ENCODE measurements at regions not wholly inside any gene's neighbourhood (a gene's known extent, or its start where the extent isn't known, plus 50 kb on each side); places are given as distances from the start of the nearest gene placed in this dataset.

DNA sequence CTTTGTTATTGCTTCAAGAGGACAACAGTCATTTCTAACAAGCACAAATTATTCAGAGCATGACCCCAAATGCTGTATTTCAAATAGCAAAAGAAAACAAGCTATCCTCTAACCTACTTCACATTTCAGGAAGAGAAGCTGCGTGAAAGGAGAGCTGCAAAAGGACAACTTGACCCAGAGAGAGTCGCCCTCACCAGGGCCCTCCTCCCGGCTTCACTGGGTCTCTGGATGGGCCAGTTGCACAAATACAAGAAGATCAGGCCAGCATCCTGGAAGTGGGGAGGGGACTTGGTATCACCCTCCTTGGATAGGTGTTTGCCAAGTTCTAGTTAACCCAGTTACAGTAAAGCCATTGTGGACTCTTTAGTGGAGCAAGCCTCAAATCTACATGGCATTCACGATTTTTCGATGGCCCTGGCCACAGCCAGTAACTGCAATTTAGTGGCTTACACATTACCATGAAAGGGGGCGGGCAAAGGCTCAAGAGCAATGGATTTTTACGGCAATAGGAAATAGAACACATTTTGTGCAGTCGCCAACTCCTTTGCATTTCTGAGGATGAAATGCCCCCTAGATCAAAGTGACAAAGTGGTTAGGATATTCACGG is 166.9 kb upstream of the DIO2 start:
- no peak for DNase-seq

DNA sequence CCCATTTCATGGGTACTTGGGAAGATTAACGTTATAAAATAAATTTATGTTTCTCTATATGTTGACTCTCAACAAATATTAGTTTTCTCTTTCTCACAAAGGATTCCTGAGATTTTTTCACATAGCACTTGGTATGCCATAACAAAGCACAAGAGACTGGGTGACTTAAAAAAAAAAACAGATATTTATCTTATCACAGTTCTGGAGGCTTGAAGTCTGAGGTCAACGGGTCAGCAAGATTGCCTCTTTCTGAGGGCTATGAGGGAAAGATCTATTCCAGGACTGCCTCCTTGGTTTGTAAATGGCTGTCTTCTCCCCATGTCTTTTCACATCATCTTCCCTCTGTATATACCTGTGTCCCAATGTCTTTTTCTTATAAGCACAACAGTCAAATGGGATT is 153.5 kb upstream of the DIO2 start:
- no peak for DNase-seq

DNA sequence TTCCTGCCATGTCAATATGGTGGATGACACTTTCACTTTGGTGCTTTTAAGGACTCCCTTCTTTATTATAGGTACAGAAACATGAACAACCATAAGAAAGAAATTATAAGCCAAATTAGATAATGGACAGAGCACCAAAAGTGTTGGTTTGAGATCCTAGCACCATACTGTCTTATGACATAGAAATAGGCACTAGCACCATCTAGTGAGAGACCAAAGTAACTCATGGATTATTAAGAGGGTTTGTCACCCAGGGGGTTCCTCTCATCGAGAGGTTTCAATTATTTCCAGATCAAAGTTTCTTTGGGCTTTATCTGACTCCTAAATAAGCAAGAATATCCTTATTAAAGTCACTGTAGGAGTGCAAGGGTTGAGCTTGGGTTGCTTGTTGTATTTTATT is 153.0 kb upstream of the DIO2 start:
- DNase-seq: no peak

DNA sequence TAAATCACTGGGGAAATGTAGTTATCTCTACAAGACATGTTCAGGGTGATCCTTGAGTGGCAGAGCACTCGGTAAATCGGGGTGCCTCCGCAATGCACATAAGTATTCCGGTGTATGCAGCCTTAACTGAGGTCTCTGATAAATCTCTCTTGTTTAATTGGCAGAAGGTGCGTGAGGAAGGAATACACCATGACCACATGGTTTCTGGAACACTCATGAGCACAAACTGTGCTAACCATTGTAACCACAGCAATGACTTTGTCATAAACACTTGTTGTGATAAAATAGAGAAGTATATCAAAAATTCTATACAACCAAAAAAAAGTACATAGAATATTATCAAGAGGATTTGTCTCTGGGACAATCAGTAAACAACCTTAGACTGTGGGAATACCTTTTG is 146.8 kb upstream of the DIO2 start:
- no peak for DNase-seq

DNA sequence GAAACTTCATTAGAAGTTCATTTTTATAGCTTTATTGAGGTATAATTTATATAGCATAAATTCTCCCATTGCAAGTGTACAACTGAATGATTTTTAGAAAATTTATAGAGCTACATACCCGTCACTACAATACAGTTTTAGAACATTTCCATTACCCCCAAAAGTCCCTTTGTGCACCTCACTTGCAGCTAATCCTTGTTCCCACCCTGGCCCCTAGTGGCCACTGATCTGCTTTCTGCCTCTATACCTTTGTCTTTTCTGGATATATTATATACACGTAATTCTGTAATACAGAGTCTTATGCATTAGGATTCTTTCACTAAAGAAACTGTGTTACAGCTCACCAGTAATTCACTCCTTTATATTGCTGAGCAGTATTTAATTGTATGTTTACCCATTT is 145.1 kb upstream of the DIO2 start:
- DNase-seq: no peak

DNA sequence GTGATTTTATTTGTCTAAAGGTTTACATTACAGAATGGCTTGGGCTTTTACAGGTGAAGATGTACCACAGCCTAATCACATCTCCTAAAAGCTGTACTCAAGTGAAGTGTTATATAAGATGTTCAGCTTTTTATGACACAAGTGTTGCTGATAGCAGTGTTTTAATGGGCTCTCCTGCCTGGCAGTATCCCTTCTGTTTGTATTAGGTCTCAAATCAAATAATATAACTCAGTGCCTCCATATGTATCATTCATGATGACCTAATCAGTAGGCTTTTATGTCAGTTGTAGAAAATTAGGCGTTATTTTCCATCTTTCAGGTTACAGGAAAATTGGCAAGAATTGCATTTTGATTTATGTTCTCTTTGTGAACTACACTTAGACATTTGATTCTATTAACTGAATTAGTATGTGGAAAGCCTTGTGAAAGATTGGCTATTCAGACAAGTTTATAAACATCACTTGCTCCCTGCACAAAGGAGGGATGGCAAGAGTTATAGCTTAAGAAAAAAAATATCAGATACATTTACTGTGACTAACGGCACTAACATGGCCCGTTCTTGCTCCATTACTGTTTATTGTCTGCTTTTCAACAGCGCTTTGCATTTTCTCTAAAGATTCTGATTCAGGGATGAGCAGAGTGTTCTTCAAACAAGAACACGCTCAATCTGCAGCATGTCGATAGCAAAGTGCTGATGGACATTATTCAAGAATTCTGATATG is 143.7 kb upstream of the DIO2 start:
- no peak for DNase-seq

DNA sequence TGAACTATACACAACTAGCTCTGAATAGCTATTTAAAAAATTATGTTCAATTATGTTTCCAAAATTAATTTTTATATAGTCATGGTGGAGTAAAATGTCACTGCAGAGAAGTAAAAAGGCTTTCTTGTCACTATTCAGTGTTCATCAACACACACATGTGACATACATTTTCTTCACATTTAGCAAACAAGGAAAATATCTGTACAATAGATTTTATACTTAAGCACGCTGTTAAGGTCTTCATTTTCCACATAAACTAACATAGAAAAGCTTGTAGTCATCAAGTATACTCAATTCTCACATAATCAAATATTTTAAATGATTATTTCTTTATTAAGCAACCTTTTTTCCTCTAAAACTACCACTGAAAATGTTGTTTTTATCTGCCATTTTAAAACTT is 141.2 kb upstream of the DIO2 start:
- no peak for DNase-seq

DNA sequence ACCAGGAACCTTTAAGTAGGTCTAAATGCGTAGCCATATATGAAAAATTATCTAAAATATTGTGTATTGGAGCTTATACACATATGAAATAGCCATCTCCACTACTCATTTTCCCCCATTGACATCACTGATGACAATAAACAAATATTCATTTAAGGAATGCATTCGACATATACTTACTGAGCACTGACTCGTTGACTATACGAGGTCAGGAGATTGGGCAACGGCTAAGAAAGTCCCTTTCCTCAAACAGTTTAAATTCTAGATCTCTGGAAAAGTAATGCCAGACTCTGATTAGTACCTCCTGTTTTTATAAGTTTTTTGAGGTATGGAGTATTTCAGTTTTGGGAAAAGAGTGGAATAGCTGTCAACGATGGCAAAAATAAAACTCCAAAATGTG is 139.4 kb upstream of the DIO2 start:
- no peak for DNase-seq

DNA sequence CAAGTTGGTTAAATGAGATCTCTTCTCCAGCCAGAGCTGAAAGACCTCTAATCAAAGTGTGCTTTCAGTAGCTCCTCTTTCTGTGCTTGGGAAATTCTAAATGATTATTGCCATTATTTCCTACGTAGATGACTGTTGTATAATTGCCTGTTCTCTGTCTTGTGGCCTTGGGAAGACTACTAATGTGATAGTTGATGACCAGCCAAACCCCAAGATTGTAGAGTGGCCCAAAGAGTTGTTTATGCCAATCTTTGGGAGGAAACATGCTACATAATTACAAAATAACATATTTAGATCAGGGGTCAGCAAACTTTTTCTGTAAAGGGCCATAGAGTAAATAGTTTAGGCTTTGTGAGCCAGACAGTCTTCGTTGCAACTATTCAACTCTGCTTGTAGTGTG is 135.1 kb upstream of the DIO2 start:
- DNase-seq: no peak

DNA sequence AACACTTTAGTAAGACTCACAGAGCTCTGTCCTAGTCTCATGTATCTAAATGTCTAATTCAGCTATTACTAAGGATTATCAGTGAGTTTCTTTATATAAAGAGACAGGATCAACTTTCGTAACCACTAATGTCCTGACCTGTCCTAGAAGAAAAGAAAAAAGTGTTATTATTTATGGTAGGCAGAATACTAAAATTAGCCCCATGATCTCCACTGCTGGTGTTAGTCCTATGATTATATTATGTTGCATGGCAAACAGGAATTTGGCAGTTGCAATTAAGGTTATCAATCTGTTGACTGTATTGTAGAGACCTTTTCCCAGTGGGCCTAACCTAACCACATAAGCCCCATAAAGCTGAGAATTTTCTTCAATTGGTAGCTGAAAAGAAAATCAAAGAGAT is 132.9 kb upstream of the DIO2 start:
- DNase-seq: no peak

DNA sequence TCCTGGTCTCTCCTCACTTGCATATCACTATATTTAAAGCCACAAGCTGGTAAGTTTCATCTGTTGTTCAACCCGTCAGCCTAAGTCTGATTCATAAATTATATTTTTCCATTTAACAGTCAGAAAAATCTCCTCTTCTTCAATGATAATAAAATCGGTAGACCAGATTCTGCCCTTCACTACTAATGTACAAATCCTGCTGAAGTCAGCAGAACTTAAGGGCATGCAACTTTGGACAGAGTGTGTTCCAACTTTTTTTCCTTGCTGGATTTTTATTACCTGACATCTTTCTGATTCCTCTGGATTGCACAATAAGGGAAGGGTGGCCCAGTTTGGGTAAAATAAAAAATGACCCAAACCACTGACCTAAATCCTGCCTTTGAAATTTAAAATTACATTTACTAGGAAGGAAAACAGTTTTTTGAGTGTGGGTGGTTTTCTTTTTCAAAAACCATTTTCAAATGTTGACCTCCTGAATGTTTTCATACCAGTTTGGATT is 125.4 kb upstream of the DIO2 start:
- DNase-seq: no peak

DNA sequence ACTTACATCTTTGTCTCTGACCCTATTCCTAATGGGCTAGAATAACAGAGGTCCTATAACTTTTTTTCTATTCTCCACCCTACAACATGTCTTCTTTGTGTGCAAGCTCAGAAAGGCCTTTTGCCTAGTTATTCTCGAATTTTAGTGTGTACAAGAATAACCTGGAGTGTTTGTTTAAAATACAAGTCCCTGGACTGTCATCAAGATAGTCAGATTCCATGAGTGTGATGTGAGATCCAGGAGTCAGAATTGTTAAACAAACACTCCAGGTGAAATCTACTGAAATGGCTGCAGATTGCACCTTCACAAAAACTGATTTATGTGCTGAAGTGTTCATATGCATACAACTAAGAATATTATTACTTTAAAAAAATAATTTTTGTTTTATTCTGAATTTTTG is 114.4 kb upstream of the DIO2 start:
- DNase-seq: no peak

DNA sequence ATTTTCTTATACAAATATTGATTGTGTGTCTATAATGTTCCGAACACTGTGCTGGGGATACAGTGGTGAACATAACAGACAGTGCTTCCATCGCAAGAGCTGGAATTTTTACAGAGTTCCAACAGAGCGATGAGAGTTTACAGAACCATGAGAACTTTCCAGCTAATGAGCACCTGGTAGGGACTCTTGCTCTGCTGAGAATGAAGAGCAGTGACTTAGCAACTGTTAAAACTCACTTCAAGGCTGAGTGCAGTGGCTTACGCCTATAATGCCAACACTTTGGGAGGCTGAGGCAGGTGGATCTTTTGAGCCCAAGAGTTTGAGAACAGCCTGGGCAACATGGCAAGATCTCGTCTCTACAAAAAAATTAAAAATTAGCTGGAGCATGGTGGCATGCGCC is 113.8 kb upstream of the DIO2 start:
- no peak for DNase-seq

DNA sequence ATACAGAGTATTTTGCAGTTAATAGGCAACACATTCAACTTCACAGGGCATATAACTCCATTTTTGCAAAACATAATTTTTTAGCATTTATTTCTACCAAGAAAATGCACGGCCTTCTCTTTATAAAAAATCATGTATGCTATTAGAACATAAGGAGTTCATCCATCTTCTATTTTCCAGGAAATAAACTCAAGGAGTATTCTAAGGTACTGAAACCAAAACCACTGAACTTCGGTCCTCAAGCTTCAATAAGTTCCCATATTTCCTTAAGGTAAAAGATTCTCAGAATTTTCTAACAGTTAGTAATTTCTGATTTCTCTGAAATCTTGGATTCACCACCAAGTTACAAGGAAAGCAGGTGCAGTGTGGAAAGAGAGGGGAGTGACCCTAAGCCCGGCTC is 113.3 kb upstream of the DIO2 start:
- DNase-seq: no peak

DNA sequence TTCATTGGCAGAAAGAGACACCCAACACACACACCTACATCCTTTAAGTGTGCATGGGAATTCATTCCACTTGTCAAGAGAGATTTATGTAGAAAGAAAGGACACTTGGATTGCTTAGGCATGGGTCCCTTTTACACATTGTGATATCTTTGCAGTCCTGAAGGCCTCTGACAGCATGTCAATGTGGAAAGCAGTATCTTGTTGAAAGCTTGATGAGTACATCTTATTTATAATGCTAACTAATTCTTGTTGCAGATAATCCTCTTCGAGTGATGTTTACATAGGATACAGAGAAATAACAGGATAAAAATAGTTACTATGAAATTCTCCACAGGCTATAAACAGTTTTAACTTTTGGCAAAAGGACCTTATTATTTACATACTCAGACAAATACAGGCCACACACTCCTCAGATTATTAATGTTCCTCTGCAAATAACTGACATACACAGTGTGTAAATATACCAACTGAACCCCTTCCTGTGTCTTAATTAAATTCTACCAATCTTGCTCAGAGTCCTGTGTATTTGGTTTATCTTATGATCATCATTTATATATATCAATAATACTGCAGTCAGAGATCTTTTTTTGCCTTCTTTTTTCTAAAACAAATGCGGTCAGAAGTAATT is 111.8 kb upstream of the DIO2 start:
- DNase-seq: no peak

DNA sequence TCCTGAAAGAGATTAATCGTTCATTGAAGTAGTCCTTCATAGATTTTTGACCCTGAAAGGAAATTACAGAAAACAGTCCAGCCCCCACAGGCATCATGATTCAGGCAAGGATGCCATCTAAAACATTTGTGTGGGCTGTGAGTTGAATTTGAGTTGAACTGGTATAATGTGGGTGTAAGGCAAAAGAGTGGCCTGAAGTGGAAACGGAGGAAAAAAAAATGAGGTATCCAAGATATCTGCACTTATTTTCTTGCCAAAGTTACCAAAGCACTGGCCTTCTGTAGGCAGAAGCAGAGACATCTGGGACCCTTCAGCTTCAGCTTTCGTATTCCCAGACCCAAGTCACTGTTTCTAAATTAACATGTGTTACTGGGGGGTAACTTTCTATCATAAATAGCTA is 105.1 kb upstream of the DIO2 start:
- DNase-seq: no peak

DNA sequence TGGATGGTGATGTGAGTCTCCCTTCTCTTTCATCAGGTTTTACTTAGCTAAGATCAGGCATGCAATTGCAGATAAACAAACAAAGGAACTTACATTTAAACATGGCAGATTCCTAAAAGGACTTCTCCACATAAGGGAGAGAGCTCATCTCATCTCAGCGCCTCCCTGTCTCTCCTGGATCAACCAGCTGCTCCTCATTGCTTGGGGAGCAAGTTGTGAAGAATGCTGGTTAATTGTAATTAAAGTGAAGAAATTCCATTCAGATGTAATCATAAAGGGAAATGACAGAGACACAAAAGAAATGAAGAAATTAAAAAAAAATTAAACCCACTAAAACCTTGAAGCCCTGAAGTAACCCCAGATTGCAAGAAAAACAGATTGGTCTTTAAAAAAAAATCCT is 104.4 kb upstream of the DIO2 start:
- DNase-seq: no peak

DNA sequence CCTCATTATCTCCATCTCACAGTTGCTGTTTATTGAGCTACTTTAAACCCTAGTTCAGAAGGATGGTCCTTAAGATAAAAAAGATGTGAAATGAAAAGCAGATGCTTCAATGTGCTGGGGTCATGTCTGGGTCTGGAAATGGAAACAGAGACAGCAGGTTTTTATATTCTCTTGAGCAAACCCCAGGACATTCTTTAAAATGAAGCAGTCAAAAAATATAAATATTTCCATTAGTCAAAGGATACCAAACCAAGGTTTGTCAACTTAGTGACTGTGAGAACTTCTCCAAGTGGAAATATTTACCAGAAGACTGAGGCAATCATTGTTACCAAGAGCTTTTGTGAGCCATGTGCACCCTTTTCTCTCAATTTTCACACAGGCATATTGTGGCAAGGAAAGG is 102.5 kb upstream of the DIO2 start:
- DNase-seq: no peak

DNA sequence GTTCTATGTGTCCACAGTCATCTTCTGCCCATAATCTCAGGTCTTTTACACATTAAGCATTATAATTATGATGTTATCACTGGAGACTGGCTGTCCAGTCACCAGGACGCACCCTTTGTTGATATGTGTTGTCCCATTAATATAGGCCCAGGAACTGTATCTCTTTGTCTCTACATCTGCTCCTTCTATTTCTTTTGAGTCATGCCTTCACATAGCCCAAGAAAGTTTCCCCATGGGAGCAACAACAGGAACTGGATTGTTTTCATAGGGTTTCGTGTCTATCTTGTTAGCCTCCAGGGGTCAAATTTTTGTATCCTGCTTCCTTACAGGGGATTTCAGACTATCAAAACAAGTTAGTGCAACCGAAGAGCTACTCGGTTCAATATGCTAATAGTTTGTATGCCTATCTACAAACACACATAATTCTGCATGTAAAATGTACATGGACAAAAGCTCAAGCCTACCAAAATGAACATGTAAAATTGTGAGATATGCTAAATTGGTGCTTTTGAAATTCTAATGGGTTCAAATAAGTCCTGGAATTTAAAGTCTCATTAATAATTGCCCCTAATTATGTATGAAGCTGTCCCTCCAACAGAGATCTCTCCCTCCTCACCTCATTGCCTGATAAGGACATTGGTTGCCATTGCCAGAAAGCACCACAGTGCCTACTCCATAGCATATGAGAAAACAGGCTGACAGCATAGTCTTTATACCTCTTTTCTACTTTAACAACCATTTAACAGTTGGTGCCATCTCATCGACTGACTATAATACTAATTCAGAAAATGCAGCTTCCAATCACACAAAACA is 99.8 kb upstream of the DIO2 start:
- no peak for DNase-seq

DNA sequence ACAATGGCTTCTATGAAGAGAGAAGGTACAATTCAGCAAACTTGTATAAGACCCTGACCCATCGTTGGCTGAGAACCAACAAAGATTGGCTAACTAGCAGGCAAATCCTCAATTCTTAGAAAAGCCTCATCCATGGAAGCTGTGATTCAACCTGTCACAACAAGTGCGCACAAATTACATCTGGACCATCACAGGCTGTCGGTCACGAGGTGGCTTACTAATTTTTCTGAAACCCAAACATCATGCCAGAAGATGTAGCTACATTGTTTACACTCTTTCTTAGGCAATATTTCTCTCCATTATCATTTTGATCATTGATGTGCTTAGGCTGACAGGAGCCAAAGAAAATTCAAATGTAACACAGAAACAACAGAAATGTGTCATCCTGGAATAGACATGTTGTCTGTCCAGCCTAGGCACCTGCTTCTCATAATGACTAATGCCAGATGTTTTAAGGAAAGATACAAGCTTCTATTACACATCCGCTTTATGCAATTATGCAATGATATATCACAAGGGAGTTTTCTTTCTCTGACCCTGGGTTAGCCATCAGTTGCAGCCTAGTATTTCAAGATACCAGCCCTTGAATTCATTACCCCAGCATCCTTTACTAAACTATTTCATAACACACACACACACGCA is 92.9 kb upstream of the DIO2 start:
- no peak for DNase-seq

DNA sequence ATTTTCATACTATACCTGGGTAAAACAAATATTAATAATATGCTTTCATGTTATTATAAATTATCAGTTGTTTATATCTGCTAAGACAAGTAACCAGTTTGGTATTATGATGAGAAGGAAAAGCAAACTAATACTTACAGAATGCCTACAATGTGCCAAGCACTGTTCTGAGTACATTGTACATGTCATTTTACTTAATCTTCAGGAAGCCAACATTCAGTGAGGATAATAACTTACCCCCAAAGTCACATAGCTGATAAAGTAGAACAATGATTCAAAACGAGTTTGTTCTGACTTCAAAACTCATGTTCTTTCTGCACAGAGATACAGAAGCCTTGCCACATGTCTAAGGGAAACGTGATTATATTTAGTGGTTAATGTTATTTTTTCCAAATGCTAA is 89.0 kb upstream of the DIO2 start:
- DNase-seq: no peak

DNA sequence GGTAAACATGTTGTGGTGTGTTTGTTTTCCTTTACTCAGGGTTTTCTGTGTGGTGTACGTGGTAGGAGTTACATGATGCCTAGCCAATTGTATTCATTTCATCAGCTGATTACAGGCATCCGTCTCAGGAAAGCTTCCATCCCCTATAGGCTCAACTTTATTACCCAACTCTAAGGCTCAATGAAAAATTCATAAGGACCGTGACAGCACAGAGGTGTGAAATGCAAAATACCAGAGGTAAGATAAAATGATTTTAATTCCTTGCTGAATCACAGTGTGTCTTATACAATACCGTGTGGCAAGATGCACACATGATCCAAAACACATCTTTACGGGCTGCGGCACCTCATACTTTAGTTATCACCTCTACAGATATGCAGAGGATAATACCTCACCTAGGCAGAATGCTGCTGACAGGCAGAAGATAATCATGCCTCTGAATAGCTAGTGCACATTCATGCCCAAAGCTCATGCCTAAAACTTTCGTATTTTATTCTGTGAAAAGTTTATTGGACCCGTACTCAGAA is 87.2 kb upstream of the DIO2 start:
- DNase-seq: no peak

DNA sequence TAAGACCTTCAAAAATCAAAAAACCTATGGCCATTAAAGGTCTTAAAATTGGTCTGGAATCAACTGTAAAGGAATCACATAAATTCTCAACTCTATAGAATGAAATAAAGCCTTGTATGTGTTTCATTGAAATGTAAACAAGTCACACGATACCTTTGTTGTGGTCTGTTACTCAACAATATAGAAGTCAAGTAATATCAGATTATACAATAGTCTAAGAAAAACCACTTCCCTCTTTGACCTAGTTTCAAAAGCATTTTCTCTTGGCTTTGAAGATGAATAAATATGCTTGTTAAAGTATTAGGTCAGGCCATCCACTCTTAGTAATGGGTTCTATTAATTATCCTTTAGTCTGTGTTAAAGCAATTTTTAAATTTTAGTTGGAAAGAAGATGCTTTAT is 79.8 kb upstream of the DIO2 start:
- peak in 1 of 3 donors; percentile 39 for DNase-seq

All from suppressor macrophage treated with lipopolysaccharide for 1 hour (primary cell).